ENCODE measurements at regions not wholly inside any gene's neighbourhood (a gene's known extent, or its start where the extent isn't known, plus 50 kb on each side); places are given as distances from the start of the nearest gene placed in this dataset.

DNA sequence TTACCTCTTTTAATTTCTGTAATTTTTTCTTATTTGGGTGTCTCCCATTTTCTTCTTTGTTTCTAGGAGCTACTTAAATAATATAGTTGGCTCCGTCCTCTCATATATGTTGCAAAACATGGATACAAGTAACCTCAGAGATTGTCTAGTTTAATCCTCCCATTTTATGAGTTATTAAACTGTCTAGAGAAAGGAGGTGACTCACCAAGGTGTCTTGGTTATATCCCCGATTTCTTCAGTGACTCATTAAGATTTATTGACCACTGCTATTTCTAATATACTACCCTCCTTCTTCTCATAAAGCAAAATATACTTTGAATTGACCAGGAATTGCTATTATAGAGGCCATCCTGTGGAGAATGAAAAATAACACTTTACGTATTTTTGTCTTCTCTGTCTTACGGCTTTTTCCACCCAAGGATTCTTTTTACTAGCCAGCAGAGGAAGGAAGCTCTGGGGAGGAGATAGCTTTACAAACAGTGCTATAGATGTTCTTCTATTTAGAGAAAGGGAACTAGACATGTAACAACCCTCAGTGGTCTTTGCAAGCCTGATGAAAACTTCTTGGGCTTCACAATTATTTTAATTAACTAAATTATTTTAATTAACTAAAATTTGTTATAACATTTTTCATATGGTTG, 300.4 kb upstream of the TNP1 start:
- no peaks in the 10 kb centered on the region for H3K9me3 Mint-ChIP-seq
- Histone ChIP-seq H3K79me2 (replicated peaks; ENCODE audit: insufficient read depth) (no peaks in the 10 kb centered on the region), H3F3A (replicated peaks; ENCODE audit: low read depth) (no peaks in the 10 kb centered on the region), H2AFZ (no peak overlapping the region), H3K4me3 (no peak overlapping the region), H3K27ac (ENCODE audit: low read depth) (no peak overlapping the region), H3K27me3 (ENCODE audit: insufficient read depth) (no peaks in the 10 kb centered on the region), H3K36me3 (ENCODE audit: insufficient read depth) (no peaks in the 10 kb centered on the region), H4K20me1 (replicated peaks; ENCODE audit: insufficient read depth) (no peaks in the 10 kb centered on the region), H3K9me2 (ENCODE audit: insufficient read depth) (no peaks in the 10 kb centered on the region), H3K4me1 (ENCODE audit: insufficient read depth) (no peaks in the 10 kb centered on the region), H3K4me2 (no peak overlapping the region)
- H3K27me3 Mint-ChIP-seq (ENCODE audit: insufficient read depth, low read depth, poor library complexity), result peaks cover 2% of the 10 kb centered on the region
- no peak for TF ChIP-seq ZNF331 (CRISPR knock-in tag; IDR thresholded peaks at IDR 0.05; ENCODE audit: low read depth)
- TF ChIP-seq EZH2phosphoT487 (IDR thresholded peaks at IDR 0.05; ENCODE audit: unreplicated experiment), result no peak
- TF ChIP-seq EZH2 (IDR thresholded peaks at IDR 0.05; ENCODE audit: low read depth, unreplicated experiment), result no peak
- TF ChIP-seq NANOG (IDR thresholded peaks at IDR 0.05; ENCODE audit: borderline replicate concordance), result no peak
- TF ChIP-seq, protein P1, sequence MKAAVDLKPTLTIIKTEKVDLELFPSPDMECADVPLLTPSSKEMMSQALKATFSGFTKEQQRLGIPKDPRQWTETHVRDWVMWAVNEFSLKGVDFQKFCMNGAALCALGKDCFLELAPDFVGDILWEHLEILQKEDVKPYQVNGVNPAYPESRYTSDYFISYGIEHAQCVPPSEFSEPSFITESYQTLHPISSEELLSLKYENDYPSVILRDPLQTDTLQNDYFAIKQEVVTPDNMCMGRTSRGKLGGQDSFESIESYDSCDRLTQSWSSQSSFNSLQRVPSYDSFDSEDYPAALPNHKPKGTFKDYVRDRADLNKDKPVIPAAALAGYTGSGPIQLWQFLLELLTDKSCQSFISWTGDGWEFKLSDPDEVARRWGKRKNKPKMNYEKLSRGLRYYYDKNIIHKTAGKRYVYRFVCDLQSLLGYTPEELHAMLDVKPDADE (IDR thresholded peaks at IDR 0.05), result no peak
- TF ChIP-seq JUNB (IDR thresholded peaks at IDR 0.05; ENCODE audit: unreplicated experiment), result no peak
- no peak for TF ChIP-seq POLR2AphosphoS5 (IDR thresholded peaks at IDR 0.05; ENCODE audit: low read depth)
- H3K4me3 Mint-ChIP-seq, result no peak overlapping the region
- H3K36me3 Mint-ChIP-seq (ENCODE audit: low read depth), result no peaks in the 10 kb centered on the region
- H3K4me1 Mint-ChIP-seq, result no peaks in the 10 kb centered on the region
- no peak overlapping the region for H3K27ac Mint-ChIP-seq
- no peak for DNase-seq (ENCODE audit: low spot score)
- no peak for ATAC-seq

- DNase-seq (ENCODE audit: low spot score), result no peak
- no peaks in the 10 kb centered on the region for H3K4me1 ChIP-seq (ENCODE audit: insufficient read depth)
- no peak for ATAC-seq
- Mint-ChIP-seq H3K4me3 (no peak overlapping the region), H3K4me1 (no peaks in the 10 kb centered on the region), H3K27me3 (ENCODE audit: insufficient read depth, low read depth, poor library complexity) (peaks cover 2% of the 10 kb centered on the region), H3K27ac (no peak overlapping the region), H3K36me3 (ENCODE audit: low read depth) (no peaks in the 10 kb centered on the region), H3K9me3 (no peaks in the 10 kb centered on the region)
- no peaks in the 10 kb centered on the region for H3K27me3 ChIP-seq (ENCODE audit: insufficient read depth)
- H3K4me3 ChIP-seq, result no peak overlapping the region
- no peaks in the 10 kb centered on the region for H3K9me2 ChIP-seq (ENCODE audit: insufficient read depth)
- no peaks in the 10 kb centered on the region for H4K20me1 ChIP-seq (replicated peaks; ENCODE audit: insufficient read depth)
- no peak overlapping the region for H3K4me2 ChIP-seq
- H3K27ac ChIP-seq (ENCODE audit: low read depth), result no peak overlapping the region
- no peak overlapping the region for H2AFZ ChIP-seq
- no peaks in the 10 kb centered on the region for H3F3A ChIP-seq (replicated peaks; ENCODE audit: low read depth)
- H3K79me2 ChIP-seq (replicated peaks; ENCODE audit: insufficient read depth), result no peaks in the 10 kb centered on the region
- H3K36me3 ChIP-seq (ENCODE audit: insufficient read depth), result no peaks in the 10 kb centered on the region
- TF ChIP-seq REST (IDR thresholded peaks at IDR 0.05; ENCODE audit: unreplicated experiment), result no peak
- no peak for TF ChIP-seq CREB1 (CRISPR knock-in tag; IDR thresholded peaks at IDR 0.05; ENCODE audit: low read depth)
- TF ChIP-seq, protein P1 (IDR thresholded peaks at IDR 0.05), result no peak
- TF ChIP-seq STAT1 (IDR thresholded peaks at IDR 0.05; ENCODE audit: unreplicated experiment), result no peak
- no peak for TF ChIP-seq ZNF331 (CRISPR knock-in tag; IDR thresholded peaks at IDR 0.05; ENCODE audit: low read depth)
- TF ChIP-seq, protein P2, sequence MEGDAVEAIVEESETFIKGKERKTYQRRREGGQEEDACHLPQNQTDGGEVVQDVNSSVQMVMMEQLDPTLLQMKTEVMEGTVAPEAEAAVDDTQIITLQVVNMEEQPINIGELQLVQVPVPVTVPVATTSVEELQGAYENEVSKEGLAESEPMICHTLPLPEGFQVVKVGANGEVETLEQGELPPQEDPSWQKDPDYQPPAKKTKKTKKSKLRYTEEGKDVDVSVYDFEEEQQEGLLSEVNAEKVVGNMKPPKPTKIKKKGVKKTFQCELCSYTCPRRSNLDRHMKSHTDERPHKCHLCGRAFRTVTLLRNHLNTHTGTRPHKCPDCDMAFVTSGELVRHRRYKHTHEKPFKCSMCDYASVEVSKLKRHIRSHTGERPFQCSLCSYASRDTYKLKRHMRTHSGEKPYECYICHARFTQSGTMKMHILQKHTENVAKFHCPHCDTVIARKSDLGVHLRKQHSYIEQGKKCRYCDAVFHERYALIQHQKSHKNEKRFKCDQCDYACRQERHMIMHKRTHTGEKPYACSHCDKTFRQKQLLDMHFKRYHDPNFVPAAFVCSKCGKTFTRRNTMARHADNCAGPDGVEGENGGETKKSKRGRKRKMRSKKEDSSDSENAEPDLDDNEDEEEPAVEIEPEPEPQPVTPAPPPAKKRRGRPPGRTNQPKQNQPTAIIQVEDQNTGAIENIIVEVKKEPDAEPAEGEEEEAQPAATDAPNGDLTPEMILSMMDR (conservative IDR thresholded peaks at IDR 0.05; ENCODE audit: low read depth in 2 of 2), result no peak
- TF ChIP-seq JUNB (IDR thresholded peaks at IDR 0.05; ENCODE audit: unreplicated experiment), result no peak
Measured at GRCh38 chr2:217158928-217159327, 299.1 kb upstream of the TNP1 start.
